SK-N-MC (cell line): ENCODE measurements at regions not wholly inside any gene's neighbourhood (a gene's known extent, or its start where the extent isn't known, plus 50 kb on each side); places are given as distances from the start of the nearest gene placed in this dataset.

Source experiments
- EZH2 ChIP-seq: fragments of 200-600 bp; sonication (generic); IDR thresholded peaks from one replicate; pipeline ENCODE4 v1.6.1; 2017; ENCODE audit warnings: antibody characterized with exemption
- POLR2AphosphoS5 ChIP-seq: IDR thresholded peaks from 2 replicates; pipeline ENCODE4 v1.6.1; 2012; ENCODE audit warnings: mild to moderate bottlenecking, low read depth, low read length, borderline replicate concordance

GRCh38 chr1:214719207-214719606 is 116.2 kb downstream of the CENPF start:
- TF ChIP-seq POLR2AphosphoS5 (no peak), EZH2 (no peak)
